ENCODE measurements at regions not wholly inside any gene's neighbourhood (a gene's known extent, or its start where the extent isn't known, plus 50 kb on each side); places are given as distances from the start of the nearest gene placed in this dataset.

DNA sequence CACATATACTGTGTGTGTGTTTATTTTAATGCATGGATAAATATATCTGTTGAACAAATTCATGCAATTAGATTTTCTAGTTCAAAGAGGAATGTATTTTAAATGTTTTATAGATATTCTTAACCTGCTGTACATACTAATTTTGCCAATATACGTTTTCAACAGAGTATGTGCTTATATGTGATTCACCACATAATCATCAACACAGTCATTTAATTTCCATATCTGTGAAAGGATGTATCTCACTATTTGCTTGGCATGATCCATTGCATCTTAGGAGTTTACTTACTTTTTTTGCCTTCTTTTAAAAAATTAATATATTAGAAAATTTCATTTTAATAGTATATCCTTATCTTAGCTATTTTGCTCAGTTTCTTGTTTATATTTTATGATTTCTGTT lies 902.3 kb upstream of the CITED2 start:
- TF ChIP-seq, protein P1, sequence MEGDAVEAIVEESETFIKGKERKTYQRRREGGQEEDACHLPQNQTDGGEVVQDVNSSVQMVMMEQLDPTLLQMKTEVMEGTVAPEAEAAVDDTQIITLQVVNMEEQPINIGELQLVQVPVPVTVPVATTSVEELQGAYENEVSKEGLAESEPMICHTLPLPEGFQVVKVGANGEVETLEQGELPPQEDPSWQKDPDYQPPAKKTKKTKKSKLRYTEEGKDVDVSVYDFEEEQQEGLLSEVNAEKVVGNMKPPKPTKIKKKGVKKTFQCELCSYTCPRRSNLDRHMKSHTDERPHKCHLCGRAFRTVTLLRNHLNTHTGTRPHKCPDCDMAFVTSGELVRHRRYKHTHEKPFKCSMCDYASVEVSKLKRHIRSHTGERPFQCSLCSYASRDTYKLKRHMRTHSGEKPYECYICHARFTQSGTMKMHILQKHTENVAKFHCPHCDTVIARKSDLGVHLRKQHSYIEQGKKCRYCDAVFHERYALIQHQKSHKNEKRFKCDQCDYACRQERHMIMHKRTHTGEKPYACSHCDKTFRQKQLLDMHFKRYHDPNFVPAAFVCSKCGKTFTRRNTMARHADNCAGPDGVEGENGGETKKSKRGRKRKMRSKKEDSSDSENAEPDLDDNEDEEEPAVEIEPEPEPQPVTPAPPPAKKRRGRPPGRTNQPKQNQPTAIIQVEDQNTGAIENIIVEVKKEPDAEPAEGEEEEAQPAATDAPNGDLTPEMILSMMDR (IDR thresholded peaks at IDR 0.05; ENCODE audit: insufficient read depth, low read length, poor library complexity, severe bottlenecking): no peak
- TF ChIP-seq EZH2phosphoT487 (conservative IDR thresholded peaks at IDR 0.05; ENCODE audit: low read length): no peak
